A673 (cell line): ENCODE measurements at regions not wholly inside any gene's neighbourhood (a gene's known extent, or its start where the extent isn't known, plus 50 kb on each side); places are given as distances from the start of the nearest gene placed in this dataset.
"Not testable (repeated sequence)": the region's sequence is repeated elsewhere in the genome, so short reads cannot be mapped to it uniquely, and the experiment has no call there.

Source experiments
- CTCF ChIP-seq: fragments of 300-800, 200-600 bp; sonication (generic); conservative IDR thresholded peaks from 2 replicates; pipeline ENCODE4 v1.5.1; 2017; ENCODE audit warnings: low read depth, mild to moderate bottlenecking, antibody characterized with exemption, low read length, moderate library complexity, mixed read lengths
- EZH2 ChIP-seq: fragments of 200-600 bp; sonication (generic); IDR thresholded peaks from 2 replicates; pipeline ENCODE4 v1.6.1; 2017; ENCODE audit warnings: borderline replicate concordance, low read depth, mild to moderate bottlenecking, mixed read lengths, antibody characterized with exemption, low read length; ENCODE audit not compliant: poor library complexity, severe bottlenecking

GRCh38 chr5:25969042-25969441 is 1069.3 kb downstream of the CDH9 start:
- not testable (repeated sequence) for TF ChIP-seq CTCF, EZH2
